GM21619 (cell line): ENCODE measurements at regions not wholly inside any gene's neighbourhood (a gene's known extent, or its start where the extent isn't known, plus 50 kb on each side); places are given as distances from the start of the nearest gene placed in this dataset.

ENCODE experiments used
- ATAC-seq: cut with Tn5 transposase; IDR thresholded peaks from one replicate; pipeline ENCODE4 v1.9.1; 2021; ENCODE audit not compliant: unreplicated experiment

DNA sequence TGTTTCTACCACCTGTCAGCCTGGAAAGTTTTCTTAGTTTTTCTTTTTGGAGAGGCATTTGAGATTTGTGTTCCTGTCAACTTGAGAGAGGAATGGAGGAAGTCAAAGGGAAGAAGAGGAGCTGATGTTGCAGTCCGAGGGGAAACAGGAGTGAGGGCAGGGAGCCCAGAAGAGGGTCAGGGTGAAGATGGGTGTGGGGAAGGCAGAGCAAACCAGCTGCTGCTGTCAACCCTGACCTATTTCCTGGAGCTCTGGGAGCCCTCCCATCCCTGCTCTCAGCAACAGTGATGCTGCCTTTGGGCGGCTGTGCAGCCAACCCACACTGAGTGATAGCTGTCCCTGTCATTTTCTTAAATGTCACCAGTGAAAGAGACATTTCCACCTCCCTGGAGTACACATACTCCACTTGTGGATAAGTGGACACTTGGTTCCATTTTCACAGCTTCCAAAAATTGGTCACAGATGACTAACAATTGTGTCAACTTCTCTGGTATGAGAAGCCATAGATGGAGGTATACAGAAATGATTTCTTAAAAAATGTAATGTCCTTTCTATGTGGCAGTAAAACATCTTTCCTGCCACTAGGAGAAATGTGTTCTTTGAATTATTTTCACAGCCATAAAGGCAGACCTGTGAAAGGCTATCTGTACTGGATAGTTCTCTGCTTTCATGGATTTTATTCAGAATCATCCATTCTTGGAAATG is 556.3 kb upstream of the TBL1XR1 start:
- no peak for ATAC-seq

DNA sequence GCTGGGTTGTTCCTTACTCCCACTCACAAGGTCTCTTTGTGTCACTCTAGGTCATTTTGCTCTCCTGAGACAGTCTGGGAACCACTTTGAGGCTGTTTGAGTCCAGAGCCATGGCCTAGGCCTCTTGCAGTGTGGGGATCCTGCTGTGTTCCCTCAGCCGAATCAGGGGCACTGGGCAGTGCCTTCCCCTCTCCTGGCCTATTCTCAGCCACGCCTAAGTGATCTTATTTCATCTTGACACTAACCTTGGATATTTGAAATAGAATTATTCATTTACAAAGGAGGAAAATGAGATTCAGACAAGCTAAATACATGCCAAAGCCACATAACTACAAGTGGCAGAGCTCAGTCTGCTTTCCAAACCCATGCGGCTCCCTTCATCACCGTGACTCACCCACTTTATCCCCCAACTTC is 557.2 kb upstream of the TBL1XR1 start:
- no peak for ATAC-seq

DNA sequence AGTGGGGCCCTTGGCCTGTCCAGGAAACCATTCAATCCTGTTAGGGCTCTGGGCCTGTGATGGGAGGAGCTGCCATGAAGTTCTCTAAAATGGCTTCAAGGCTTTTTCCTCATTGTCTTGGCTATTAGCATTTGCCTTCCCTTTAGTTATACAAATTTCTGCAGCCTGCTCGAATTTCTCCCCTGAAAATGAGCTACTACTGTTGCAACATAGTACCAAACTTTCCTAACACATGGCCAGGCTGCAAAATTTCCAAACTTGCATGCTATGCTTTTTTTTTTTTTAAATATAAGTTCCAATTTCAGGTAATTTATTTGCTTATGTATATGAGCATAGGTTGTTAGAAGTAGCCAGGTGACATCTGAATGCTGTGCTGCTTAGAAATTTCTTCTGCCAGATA is 560.8 kb upstream of the TBL1XR1 start:
- no peak for ATAC-seq

- ATAC-seq, result no peak
Measured at GRCh38 chr3:177760803-177761202, 563.5 kb upstream of the TBL1XR1 start.

GRCh38 chr3:177764377-177764912 is 567.2 kb upstream of the TBL1XR1 start:
- ATAC-seq, result no peak

GRCh38 chr3:177764933-177765332 is 567.7 kb upstream of the TBL1XR1 start:
- ATAC-seq, result no peak

DNA sequence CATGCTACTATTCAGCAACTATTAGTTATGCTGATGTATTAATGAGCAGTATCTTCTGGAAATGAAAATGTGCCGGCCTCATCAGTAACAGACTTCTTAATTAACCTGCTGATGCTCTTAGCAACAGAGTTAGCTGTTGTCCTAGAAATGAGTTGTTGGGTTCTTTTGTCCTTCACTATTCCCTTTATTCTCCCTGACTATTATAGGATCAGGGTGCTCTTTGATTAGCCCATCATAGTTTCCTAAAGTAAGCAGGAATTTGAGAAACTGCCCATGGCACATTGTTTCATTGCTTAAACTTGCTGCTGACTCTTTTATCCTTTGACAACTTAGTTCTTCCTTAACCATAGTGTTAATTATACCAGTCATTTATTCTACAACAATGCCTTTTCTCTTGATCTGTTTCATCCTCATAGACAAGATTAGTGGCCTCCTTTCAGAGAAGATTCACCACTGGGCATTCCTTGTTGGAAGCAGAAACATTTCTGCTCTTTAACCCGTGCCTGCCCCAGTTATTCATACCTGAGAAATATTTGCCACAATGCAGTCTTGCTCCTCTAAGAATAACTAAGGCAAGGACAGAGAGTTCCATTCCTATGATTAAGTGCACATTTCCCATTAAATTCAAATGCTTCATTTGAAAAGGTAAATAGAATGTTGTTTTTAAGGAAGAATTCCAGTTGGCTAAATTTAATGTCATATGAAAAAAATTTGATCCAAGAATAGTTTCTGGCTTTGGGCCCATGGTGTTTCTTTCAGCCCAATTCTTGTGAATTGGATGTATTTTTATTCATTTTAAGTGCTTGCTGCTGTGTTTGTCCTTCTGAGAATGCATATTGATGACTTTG is 573.3 kb upstream of the TBL1XR1 start:
- no peak for ATAC-seq

GRCh38 chr3:177771780-177772179 is 574.5 kb upstream of the TBL1XR1 start:
- ATAC-seq, result no peak

GRCh38 chr3:177772908-177773557 is 575.8 kb upstream of the TBL1XR1 start:
- ATAC-seq, result no peak

GRCh38 chr3:177773717-177774116 is 576.4 kb upstream of the TBL1XR1 start:
- no peak for ATAC-seq

DNA sequence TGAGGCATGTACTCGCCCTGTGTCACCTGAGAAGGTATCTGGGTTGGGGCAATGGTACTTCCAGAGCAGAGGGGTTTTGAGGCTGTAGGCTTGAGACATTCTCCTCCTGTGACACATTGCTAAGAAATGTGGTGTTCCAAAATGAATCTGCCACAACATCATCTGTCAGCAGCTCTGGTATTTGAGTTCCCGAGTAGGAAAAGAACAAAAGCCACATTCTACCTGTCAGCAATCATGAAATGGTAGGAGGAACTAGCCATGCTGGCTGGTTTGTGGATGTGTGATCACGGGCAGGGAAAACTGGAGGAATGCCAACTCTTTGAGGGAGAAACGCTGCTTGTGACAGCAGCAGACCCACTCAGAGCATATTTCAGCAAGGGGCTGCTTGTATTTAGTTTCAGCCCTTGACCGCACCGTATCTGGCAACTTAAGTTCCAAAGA is 579.4 kb upstream of the TBL1XR1 start:
- ATAC-seq, result no peak

GRCh38 chr3:177777699-177778098 is 580.4 kb upstream of the TBL1XR1 start:
- peak; percentile 95 for ATAC-seq

DNA sequence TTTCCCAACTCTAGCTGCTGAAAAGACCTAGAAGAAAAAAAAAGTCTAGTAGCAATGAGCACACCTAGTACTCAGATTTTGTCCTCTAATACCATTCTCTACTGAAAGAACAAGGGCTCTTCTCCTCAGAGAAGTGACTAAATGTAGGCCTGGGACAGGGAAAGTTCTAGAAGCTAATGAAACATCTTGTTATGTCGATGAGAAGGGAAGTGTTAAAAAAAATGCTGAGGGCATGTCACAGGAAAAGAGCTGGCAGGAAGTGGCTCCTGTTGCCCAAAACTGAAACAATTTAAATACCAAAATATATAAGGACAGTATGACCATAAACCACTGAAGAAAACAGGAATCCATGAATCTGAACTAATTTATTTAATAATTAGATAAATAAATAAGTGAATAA is 581.4 kb upstream of the TBL1XR1 start:
- ATAC-seq, result no peak

DNA sequence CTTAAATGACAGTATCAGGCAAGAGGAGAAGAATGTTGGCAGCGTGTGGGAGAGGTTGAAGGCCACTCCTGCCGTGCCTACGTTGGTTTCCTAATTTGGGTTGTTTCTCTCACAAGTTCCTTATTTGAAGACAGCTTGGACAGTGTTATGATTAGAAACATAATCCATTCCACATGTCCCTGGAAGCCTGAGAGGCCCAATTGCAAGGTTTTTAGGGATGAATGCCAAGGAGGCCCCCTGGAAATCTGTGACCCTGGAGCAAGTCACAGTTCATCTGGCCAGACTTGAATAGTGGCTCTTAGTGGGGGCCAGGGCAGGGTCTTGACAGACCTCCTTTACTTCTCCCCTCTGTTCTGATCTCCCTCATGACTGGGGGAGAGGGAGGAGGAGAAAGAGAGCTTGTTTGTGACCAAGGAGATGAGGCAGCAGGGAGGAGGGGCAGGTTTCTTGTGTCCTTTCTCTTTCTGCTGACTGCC is 584.4 kb upstream of the TBL1XR1 start:
- ATAC-seq, result no peak

- ATAC-seq, result no peak
Measured at GRCh38 chr3:177783338-177783737, 586.1 kb upstream of the TBL1XR1 start.

GRCh38 chr3:177783767-177784166 is 586.5 kb upstream of the TBL1XR1 start:
- ATAC-seq, result no peak

- ATAC-seq, result peak; percentile 64
Measured at GRCh38 chr3:177787279-177788041, 590.2 kb upstream of the TBL1XR1 start.

- ATAC-seq, result no peak
Measured at GRCh38 chr3:177789500-177789899, 592.2 kb upstream of the TBL1XR1 start.

DNA sequence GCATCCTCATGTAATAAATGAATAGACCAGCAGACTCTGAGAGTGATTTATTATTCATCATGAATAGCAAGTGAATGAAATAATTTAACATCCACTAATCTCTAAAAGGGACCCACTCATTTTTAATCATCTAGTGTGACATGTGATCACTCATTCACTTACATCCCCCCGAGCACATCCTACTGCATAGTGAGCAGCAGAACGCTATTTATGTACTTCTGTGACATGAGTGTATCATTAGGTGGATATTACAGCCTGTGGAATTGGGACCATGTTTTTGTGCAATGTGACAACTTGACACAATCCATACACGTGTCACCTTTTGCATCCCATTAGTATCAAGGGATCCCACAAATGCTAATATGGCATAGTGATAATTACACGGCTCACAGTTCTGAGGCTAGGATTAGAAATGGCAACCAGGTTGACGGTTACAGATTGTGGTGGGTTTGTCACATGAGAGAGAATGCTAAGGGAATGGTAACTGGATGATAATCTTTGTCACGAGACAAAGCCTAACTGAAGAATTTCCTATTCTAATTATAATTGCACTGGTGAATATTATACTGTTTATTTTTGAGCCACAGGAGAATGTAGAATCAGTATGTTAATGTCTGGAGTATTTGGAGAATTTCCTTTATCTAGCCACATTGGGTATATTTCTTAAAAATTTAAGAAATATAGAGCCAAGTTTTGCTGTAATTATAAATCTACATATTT is 595.2 kb upstream of the TBL1XR1 start:
- no peak for ATAC-seq

- no peak for ATAC-seq
Measured at GRCh38 chr3:177793451-177793850, 596.2 kb upstream of the TBL1XR1 start.
